Naive thymus-derived CD8-positive, alpha-beta T cell (primary cell): ENCODE measurements at regions not wholly inside any gene's neighbourhood (a gene's known extent, or its start where the extent isn't known, plus 50 kb on each side); places are given as distances from the start of the nearest gene placed in this dataset.
"Not testable (repeated sequence)": the region's sequence is repeated elsewhere in the genome, so short reads cannot be mapped to it uniquely, and the experiment has no call there.

Source experiments
- ATAC-seq, 2 donors: fragments of 150-1000 bp; cut with Tn5 transposase in 1 of 2; sonication (Bioruptor Pico), chemical (Tn5 transposase) in 1 of 2; 1 replicate in 1 of 2; 2 replicates in 1 of 2; pipeline ENCODE4 v1.10.0; 2021; ENCODE audit warnings: mild to moderate bottlenecking in 2 of 2, moderate library complexity in 2 of 2
- POLR2A ChIA-PET: fragments of 350-600 bp; sonication (Branson Sonifier 250); formaldehyde crosslinking; loops from one replicate; lab custom pipeline; 2021; ENCODE audit warnings: antibody characterized with exemption; lab: Charles Lee
- DNase-seq, 10 donors: peaks; one replicate each; pipeline versions ENCODE4 v3.0.0 to v3.0.0-alpha.2; 2020 to 2022
- H3K27ac Mint-ChIP-seq, 10 donors: one replicate each; pipeline ENCODE4 v1.8.0; 2020 to 2022; ENCODE audit warnings: mild to moderate bottlenecking in 10 of 10, mixed read lengths in 10 of 10, moderate library complexity in 4 of 10, inconsistent platforms in 1 of 10
- H3K27me3 Mint-ChIP-seq, 5 donors: one replicate each; pipeline ENCODE4 v1.8.0; 2021 to 2022; ENCODE audit warnings: mixed read lengths in 5 of 5
- H3K36me3 Mint-ChIP-seq, 3 donors: one replicate each; pipeline ENCODE4 v1.8.0; 2020 to 2022; ENCODE audit warnings: mixed read lengths in 3 of 3, mild to moderate bottlenecking in 2 of 3, inconsistent platforms in 1 of 3
- H3K4me1 Mint-ChIP-seq, 4 donors: one replicate each; pipeline ENCODE4 v1.8.0; 2021 to 2022; ENCODE audit warnings: mixed read lengths in 4 of 4
- H3K4me3 Mint-ChIP-seq, 10 donors: one replicate each; pipeline ENCODE4 v1.8.0; 2020 to 2022; ENCODE audit warnings: mild to moderate bottlenecking in 10 of 10, mixed read lengths in 10 of 10, moderate library complexity in 6 of 10, inconsistent platforms in 1 of 10
- H3K9me3 Mint-ChIP-seq, 9 donors: one replicate each; pipeline ENCODE4 v1.8.0; 2020 to 2022; ENCODE audit warnings: mixed read lengths in 9 of 9, mild to moderate bottlenecking in 3 of 9, inconsistent platforms in 1 of 9, moderate library complexity in 1 of 9

DNA sequence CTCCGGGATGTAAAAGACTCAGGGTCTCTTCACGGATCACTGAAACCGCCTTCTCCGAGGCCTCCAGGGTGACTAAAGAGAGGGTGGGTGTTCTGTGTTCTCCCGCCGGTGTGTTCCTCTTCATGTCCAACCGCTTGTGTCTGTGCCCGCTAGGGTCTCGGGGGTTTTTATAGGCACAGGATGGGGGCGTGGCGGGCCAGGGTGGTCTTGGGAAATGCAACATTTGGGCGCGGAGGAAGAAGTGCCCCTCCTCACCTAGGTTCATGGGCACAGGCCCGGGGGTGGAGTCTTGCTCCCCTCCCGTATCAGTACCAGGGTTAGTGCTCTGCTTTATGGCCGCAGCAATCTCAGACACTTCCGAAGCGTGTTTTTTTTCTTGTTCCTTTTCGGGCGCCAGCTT is 95.3 kb upstream of the ZNF322 start:
- Mint-ChIP-seq H3K9me3 (peaks cover 0 to 38% (median 16%) of the 10 kb centered on the region in 9 donors), H3K4me3 (peak overlapping the region in 5 of 10 donors; percentile 13 to 71 (median 52)), H3K36me3 (peaks cover 0 to 15% (median 4%) of the 10 kb centered on the region in 3 donors), H3K4me1 (peaks cover 0 to 10% (median 2%) of the 10 kb centered on the region in 4 donors), H3K27me3 (peaks cover 0 to 57% (median 40%) of the 10 kb centered on the region in 5 donors), H3K27ac (peak overlapping the region in 3 of 10 donors; percentile 19 to 93 (median 51))
- ATAC-seq, POLR2A ChIA-PET: not testable (repeated sequence)
- peak in 1 of 10 donors; percentile 58 for DNase-seq

DNA sequence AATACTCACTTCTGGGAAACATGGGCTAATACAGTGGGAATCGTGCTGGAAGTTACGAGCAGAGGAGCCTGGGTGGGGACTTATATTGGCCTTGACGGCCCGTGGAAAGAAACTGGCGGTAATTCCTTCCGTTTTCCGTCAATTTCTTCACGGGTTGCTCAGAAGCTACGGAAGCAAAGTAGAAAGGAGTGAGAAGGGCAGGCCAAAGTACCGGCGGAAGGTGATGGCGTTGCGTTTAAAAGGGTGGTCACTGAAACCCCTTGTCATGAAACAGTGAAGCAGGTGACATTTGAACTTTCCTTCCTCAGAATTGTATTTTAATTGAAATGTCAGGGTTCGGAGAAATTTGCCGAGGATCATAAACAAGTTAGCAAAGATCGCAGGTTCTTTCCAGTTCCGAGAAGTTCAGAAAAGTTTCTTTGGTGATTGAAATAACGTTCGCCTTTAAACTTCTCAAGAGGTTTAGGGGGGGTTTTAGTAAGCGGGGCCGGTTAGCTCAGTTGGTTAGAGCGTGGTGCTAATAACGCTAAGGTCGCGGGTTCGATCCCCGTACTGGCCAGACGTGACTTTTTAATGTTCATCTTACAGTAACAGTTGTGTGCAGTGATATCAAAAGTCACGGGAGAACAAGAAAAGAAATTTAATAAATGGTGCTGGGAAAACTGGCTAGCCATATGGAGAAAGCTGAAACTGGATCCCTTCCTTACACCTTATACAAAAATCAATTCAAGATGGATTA is 96.7 kb upstream of the ZNF322 start:
- Mint-ChIP-seq H3K4me3 (peak overlapping the region in 4 of 10 donors; percentile 24 to 73 (median 47)), H3K4me1 (peaks cover 0 to 10% (median 0%) of the 10 kb centered on the region in 4 donors), H3K9me3 (peaks cover 0 to 34% (median 16%) of the 10 kb centered on the region in 9 donors), H3K27ac (peak overlapping the region in 3 of 10 donors; percentile 22 to 91 (median 61)), H3K36me3 (peaks cover 0 to 15% (median 4%) of the 10 kb centered on the region in 3 donors), H3K27me3 (peaks cover 0 to 51% (median 34%) of the 10 kb centered on the region in 5 donors)
- DNase-seq, ATAC-seq, POLR2A ChIA-PET: not testable (repeated sequence)

DNA sequence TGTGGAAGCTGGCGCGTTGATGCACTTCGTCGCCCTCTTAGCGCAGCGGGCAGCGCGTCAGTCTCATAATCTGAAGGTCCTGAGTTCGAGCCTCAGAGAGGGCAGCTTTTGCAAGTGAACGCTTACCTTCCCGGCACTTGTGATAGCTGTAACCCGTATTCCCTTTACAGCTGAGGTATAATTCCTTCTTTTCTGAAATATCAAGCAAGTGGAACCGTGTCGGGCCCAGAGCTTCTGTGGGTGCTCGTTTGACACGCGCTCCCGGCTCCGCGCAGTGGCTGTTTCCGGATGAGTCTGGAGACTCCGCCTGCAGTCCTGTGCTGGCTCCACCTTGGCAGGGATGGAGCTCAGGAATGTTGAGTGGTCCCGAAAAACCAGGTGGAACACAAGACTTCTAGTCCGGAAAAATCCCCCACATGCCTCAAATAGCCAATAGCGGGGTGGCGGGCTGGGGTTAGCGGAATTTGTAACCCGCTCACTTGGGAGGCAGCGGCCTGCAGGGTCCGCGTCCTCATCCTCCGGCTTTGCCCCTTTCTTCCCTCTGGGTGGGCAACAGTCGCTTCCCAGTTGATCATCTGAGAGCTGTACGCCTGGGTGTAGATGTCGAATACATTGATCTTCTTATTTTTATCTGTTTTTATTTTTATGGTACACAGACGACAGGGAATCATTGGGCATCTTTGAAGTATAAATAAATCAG is 106.8 kb upstream of the ZNF322 start:
- not testable (repeated sequence) for H3K27me3 Mint-ChIP-seq

DNA sequence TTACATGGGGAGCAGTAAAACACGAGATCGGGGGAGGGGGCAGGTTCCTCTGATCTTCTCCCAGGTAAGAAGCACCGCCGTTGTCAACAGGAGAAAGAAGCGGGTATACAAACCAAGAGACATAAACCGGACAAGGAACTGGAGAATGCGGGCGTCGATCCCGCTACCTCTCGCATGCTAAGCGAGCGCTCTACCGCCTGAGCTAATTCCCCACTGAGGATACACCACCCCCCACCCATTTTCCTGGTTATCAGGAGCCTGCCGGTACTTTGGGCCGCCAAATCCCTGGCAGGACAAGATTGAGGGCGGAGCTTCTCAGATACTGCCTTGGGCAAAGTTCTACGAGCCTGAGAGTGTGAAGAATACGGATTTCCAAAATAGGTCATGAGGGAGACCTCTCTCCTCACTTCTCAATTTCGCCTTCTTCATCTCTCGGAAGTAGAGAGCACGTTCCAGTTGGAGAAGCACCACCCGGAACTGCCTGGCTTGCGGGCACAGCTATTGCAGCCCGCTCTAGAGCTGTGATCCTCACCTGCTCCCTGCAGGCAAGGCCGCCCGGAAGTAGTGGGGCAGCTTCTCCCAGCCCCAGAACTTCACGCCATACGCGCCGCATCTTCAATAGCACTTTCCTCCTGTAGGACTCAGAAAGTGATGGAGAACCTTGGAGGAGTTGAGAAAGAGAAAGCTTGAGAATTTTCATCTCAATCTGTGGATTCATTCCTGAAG is 111.6 kb upstream of the ZNF322 start:
- ATAC-seq, H3K36me3 Mint-ChIP-seq: not testable (repeated sequence)

More for the DNA sequence above, 106.8 kb upstream of the ZNF322 start:
- DNase-seq, POLR2A ChIA-PET, H3K36me3 Mint-ChIP-seq, ATAC-seq, H3K9me3 Mint-ChIP-seq, H3K4me3 Mint-ChIP-seq, H3K4me1 Mint-ChIP-seq, H3K27ac Mint-ChIP-seq: not testable (repeated sequence)

DNA sequence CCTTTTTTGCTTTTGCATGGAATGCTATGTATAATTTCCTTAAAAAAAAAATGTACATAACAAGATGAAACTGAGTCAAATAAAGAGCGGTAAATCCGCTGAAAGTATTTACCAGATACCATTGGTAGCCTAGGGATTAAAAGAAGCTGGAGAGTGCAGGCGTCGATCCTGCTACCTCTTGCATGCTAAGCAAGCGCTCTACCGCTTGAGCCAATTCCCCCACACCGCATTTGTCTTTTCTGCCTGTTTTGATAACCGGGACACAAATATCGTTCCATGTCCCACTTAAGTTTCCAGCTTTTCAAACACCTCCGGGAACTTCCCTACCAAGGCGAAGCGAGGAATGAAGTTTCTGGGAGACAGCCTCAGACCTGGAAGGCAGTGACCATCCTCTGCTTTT is 113.9 kb upstream of the ZNF322 start:
- H3K9me3 Mint-ChIP-seq, DNase-seq, H3K36me3 Mint-ChIP-seq, H3K27me3 Mint-ChIP-seq, ATAC-seq, H3K27ac Mint-ChIP-seq, POLR2A ChIA-PET, H3K4me3 Mint-ChIP-seq, H3K4me1 Mint-ChIP-seq: not testable (repeated sequence)

More for the DNA sequence above, 111.6 kb upstream of the ZNF322 start:
- H3K4me1 Mint-ChIP-seq, POLR2A ChIA-PET, H3K27me3 Mint-ChIP-seq, H3K27ac Mint-ChIP-seq, H3K9me3 Mint-ChIP-seq, DNase-seq, H3K4me3 Mint-ChIP-seq: not testable (repeated sequence)

DNA sequence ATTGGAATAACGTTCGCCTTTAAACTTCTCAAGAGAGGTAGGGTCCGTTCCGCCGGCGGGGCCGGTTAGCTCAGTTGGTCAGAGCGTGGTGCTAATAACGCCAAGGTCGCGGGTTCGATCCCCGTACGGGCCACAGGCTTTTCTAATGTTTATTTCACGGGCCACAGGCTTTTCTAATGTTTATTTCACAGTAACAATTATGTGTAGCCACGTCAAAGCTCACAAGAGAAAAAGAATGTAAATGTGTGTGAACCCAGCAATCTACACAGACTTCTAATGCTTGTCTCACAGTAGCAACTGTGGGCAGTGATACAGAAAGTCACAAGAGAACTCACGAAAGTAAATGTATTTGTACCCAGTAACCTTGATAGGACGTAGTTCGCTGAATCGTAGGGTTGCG is 121.0 kb upstream of the ZNF322 start:
- POLR2A ChIA-PET, H3K4me3 Mint-ChIP-seq, H3K36me3 Mint-ChIP-seq, DNase-seq, H3K27me3 Mint-ChIP-seq, H3K9me3 Mint-ChIP-seq, H3K4me1 Mint-ChIP-seq, H3K27ac Mint-ChIP-seq, ATAC-seq: not testable (repeated sequence)

DNA sequence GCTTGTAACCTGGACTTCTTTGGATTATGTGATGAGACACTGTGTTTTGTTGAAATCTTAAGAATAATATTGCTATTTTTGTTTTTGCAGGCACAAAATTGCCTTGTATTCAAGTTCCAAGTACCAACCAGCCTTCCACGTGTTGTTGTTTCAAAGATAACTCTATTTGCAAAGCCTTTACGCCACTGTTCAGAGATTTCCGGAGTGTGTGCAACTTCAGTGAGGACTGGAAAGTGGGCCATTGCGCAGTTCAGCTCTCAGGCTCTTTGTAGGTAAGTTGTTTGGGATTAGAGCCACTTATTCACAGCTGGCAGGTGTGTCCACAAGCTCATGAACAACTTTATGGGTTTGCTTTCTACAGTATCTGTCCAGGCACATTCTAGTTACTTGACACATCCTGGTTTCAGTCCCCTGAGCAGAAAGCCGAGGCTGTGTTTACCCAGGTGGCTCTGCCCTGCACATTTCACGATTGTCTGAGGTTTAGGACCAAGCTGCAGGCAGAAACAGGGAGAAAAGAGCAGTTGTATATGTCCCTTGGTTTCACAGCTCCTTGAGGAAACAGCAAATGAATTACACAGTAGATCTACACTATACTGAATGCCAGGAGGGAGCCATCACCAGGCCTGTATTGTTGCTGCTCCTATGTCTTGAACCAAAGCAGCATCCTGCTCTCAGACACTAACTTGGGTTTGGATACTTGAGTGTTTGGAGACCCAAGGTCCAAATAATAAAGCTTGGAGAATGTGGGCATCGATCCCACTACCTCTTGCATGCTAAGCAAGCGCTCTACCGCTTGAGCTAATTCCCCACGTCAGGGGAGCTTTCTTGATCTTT is 136.1 kb upstream of the ZNF322 start:
- H3K4me1 Mint-ChIP-seq, H3K4me3 Mint-ChIP-seq, DNase-seq, H3K27me3 Mint-ChIP-seq, H3K36me3 Mint-ChIP-seq, H3K27ac Mint-ChIP-seq, H3K9me3 Mint-ChIP-seq, POLR2A ChIA-PET, ATAC-seq: not testable (repeated sequence)

DNA sequence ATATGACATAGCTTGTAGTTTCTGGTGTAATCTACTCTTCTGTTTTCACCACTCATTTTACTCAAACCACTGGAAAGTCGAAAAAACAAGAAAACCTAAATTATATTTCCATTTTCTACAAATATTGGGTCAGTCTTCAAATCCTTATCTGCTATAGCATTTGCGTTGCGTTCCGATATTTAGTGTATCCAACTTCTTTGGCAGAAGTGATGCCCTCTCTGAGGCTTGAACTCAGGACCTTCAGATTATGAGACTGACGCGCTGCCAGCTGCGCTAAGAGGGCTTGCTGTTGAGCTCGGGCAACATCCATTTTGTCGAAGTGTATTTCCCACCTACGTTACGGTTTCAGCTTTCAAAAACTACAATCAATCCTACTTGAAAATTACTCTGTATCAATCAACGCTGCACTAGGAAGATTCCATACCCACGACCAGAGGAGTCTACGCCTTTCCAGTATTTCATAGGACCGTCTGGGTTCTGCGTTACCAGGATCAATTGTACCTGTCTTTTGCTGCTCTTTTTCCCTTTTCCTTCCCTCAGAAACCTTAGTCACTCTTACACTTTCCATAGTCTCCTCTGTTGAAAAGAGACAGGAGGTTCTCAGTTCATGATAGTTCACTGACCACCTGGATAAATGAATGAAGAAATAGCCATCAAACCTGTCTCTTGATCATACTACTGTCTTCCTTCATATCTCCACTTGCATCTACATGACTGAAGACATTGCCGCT is 140.5 kb upstream of the ZNF322 start:
- ATAC-seq, H3K27me3 Mint-ChIP-seq, POLR2A ChIA-PET, H3K36me3 Mint-ChIP-seq, H3K9me3 Mint-ChIP-seq, H3K4me1 Mint-ChIP-seq, H3K27ac Mint-ChIP-seq, H3K4me3 Mint-ChIP-seq, DNase-seq: not testable (repeated sequence)

DNA sequence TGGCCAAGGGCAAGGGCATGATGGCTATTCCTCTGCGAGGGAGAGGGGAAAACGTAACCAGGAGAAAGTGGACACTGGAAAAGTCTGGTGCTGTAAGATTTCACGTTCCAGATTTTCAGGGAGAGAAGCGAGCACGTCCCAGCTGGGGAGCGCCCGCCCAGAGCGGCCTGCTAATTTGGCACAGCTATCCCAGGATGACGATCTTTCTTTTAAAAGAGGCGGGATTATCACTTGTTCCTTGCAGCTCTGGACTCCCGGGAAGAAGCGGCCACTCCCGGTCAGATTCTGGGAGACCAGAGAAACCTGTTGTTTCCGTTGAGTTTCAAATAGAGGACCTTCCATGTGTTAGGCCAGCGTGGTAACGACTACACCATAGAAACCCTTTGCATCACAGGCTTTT is 144.2 kb upstream of the ZNF322 start:
- ATAC-seq, H3K36me3 Mint-ChIP-seq, DNase-seq, H3K9me3 Mint-ChIP-seq, H3K4me3 Mint-ChIP-seq, H3K4me1 Mint-ChIP-seq, POLR2A ChIA-PET, H3K27me3 Mint-ChIP-seq, H3K27ac Mint-ChIP-seq: not testable (repeated sequence)

DNA sequence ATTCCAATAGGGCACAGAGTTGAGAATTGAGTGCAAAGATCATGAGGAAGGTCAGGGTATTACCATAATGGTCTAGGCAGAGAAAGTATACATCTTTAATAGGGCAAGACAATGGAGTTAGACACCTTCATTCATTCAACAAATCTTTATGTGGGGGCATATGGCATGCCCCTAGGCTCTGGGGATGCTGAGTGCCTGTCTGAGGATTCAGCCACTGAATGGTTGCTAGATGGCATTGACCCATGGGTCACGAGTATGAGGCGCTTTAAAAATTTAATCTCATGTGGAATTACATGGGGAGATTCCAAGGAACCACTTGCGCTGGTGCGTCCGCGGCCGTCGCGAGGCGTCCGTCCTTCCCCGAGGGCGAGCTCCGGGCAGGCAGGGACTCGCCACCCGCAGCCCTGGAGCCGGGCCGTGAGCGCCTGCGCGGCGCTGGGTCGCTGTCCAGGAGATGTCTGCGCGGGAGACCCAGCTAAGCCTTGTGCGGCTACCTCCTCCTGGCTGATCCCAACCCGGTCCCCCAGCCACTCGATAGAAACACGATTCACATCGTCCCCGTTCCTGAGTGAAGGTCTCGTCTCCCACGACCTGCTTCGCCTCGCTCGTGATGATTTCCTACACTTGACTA is 152.1 kb upstream of the ZNF322 start:
- POLR2A ChIA-PET, result not testable (repeated sequence)

DNA sequence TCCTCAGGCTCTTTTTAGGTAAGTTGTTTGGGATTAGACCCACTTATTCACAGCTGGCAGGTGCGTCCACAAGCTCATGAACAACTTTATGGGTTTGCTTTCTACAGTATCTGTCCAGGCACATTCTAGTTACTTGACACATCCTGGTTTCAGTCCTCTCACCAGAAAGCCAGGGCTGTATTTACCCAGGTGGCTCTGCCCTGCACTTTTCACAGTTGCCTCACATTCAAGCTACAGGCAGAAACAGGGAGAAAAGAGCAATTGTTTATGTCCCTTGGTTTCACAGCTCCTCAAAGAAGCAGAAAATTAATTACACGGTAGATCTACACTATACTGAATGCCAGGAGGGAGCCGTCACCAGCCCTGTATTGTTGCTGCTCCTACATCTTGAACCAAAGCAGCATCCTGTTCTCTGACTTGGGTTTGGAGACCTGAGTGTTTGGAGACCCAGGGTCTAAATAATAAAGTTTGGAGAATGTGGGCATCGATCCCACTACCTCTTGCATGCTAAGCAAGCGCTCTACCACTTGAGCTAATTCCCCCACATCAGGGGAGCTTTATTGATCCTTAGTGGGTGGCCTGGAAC is 159.2 kb upstream of the ZNF322 start:
- H3K9me3 Mint-ChIP-seq, ATAC-seq, H3K27ac Mint-ChIP-seq, H3K4me3 Mint-ChIP-seq, H3K36me3 Mint-ChIP-seq, DNase-seq, H3K27me3 Mint-ChIP-seq, POLR2A ChIA-PET, H3K4me1 Mint-ChIP-seq: not testable (repeated sequence)

More for the DNA sequence above, 152.1 kb upstream of the ZNF322 start:
- H3K27me3 Mint-ChIP-seq, ATAC-seq, H3K27ac Mint-ChIP-seq, H3K4me3 Mint-ChIP-seq, H3K4me1 Mint-ChIP-seq, H3K9me3 Mint-ChIP-seq, DNase-seq, H3K36me3 Mint-ChIP-seq: not testable (repeated sequence)
